Fibroblast of skin of scalp (primary cell): ENCODE measurements at regions not wholly inside any gene's neighbourhood (a gene's known extent, or its start where the extent isn't known, plus 50 kb on each side); places are given as distances from the start of the nearest gene placed in this dataset.
"Not testable (repeated sequence)": the region's sequence is repeated elsewhere in the genome, so short reads cannot be mapped to it uniquely, and the experiment has no call there.

ENCODE experiments used
- DNase-seq: peaks from one replicate; pipeline ENCODE4 v3.0.0-alpha.2; 2013

DNA sequence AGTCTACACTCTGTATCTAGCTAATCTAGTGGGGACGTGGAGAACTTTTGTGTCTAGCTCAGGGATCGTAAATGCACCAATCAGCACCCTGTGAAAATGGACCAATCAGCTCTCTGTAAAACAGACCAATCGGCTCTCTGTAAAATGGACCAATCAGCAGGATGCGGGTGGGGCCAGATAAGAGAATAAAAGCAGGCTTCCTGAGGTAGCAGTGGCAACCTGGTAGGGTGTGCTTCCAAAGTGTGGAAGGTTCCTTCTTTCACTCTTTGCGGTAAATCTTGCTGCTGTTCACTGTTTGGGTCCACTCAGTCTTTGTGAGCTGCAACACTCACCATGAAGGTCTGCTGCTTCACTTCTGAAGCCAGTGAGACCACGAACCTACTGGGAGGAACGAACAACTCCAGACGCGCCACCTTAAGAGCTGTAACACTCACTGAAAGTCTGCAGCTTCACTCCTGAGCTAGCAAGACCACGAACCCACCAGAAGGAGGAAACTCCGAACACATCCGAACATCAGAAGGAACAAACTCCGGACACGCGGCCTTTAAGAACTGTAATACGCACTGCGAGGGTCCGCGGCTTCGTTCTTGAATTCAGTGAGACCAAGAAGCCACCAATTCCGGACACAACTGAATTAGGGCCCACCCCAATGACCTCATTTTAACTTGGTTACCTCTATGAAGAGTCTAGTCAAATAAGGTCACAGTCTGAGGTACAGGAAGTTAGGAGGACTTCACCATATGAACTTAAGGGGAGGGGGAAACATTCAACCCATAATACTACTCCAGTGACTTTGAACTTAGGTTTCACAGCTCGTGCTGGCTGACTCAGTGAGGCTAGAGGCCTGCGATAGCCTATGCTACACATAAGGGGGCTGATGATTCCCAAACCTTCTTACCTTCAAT is 59.8 kb upstream of the LPGAT1 start:
- not testable (repeated sequence) for DNase-seq

- not testable (repeated sequence) for DNase-seq
These were observed 58.9 kb upstream of the LPGAT1 start for GRCh38 chr1:211889307-211890090.

GRCh38 chr1:211886551-211886950 is 56.0 kb upstream of the LPGAT1 start:
- no peak for DNase-seq

GRCh38 chr1:211885747-211886522 is 55.4 kb upstream of the LPGAT1 start:
- peak; percentile 3 for DNase-seq

DNA sequence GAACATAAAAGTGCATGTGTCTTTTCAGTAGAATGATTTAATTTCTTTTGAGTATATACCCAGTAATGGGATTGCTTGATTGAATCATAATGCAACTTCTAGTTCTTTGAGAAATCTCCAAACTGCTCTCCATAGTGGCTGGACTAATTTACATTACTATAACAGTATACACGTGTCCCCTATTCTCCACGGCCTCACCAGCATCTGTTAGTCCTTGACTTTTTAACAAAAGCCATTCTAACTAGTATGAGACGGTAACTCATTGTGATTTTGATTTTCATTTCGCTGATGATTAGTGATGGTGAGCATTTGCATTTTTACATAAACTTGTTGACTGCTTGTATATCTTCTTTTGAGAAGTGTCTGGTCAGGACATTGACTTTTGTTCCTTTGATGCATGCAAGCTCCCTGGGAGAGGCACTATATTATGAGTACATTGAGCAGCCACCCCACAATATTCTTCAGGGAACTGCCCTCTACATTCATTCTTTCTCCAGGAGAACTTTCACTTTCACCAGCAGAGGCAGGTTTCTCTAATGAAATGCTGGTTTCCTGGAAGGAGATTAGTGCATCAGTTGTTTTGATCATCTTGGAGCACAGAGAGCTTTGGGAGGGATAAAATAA is 51.9 kb upstream of the LPGAT1 start:
- DNase-seq = no peak
